Colonic mucosa (tissue), 4 donors: ENCODE measurements at regions not wholly inside any gene's neighbourhood (a gene's known extent, or its start where the extent isn't known, plus 50 kb on each side); places are given as distances from the start of the nearest gene placed in this dataset.

ENCODE experiments used
- DNase-seq: peaks from one replicate; pipeline ENCODE4 v3.0.0-alpha.2; 2020
- H3K27ac ChIP-seq: fragments of 200-600 bp; one replicate; pipeline ENCODE4 v1.8.0; 2021
- H3K27me3 ChIP-seq: fragments of 200-600 bp; one replicate; pipeline ENCODE4 v1.8.0; 2021
- H3K36me3 ChIP-seq: fragments of 200-600 bp; one replicate; pipeline ENCODE4 v1.8.0; 2021
- H3K4me1 ChIP-seq: fragments of 200-600 bp; one replicate; pipeline ENCODE4 v1.8.0; 2021; ENCODE audit warnings: mild to moderate bottlenecking
- H3K4me3 ChIP-seq: fragments of 200-600 bp; one replicate; pipeline ENCODE4 v1.8.0; 2021
- H3K9ac ChIP-seq, 2 donors: one replicate each; pipeline ENCODE4 v1.7.0; 2013; ENCODE audit warnings: control low read depth in 2 of 2, low read depth in 2 of 2, low read length in 2 of 2
- H3K9me3 ChIP-seq: fragments of 200-600 bp; one replicate; pipeline ENCODE4 v1.8.0; 2021
- CTCF ChIP-seq: fragments of 200-600 bp; IDR thresholded peaks from one replicate; pipeline ENCODE4 v1.8.0; 2022; ENCODE audit warnings: antibody characterized with exemption, mild to moderate bottlenecking
- intact Hi-C: fragments of 100-400 bp; cut with DNase I; formaldehyde crosslinking; loops from one replicate; pipeline ENCODE4 v1.14.1; 2022
- donor health status: healthy.
- donor health status: DM: no; HTN: no; CAD: no.
- donor health status: DM: no; HTN: no; CAD: no.

- no peak overlapping the region for H3K9ac ChIP-seq
- H3K4me1 ChIP-seq, result no peaks in the 10 kb centered on the region
- H3K27me3 ChIP-seq, result no peaks in the 10 kb centered on the region
- intact Hi-C loops, result loop anchor here (10.0 kb wide), 1 partner anchor 382 kb away; no protein-coding TSS in a partner anchor
- TF ChIP-seq CTCF, result no peak
- no peak overlapping the region for H3K27ac ChIP-seq
- H3K36me3 ChIP-seq, result no peaks in the 10 kb centered on the region
- no peaks in the 10 kb centered on the region for H3K9me3 ChIP-seq
- no peak overlapping the region for H3K4me3 ChIP-seq
- DNase-seq, result no peak
These were observed 152.3 kb upstream of the OLIG3 start for GRCh38 chr6:137646484-137646883.

DNA sequence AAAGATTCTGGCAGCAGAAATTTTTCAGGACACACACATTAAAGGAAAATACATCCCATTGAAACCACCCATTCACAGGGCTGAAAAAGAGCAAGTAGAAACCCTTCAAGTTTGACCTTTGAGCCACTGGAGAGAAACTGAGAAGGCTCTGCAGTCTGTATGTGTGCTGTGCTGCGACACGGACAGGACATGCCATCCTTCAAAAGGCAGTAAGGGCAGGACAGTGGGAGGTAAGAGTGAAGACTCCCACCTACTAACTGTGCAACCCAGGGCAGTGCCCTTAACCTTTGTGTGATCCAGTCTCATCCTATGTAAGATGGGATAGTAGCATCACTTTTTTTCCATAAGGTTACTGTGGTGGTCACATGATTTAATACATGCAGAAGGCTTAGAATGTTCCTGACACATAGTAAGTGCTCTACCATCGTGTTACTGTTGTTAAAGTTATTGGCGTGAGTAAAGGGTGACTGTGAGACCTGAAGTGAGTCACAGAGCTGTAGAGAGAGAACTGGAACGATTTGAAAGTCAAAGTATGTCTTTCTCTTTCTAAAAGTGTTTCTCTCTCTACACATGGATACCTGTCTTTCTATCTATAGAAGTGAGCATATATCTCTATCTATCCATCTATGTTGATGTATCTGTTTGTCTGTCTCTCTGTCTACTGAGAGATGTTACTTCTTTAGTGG lies 153.7 kb upstream of the OLIG3 start:
- Histone ChIP-seq H3K27me3 (no peaks in the 10 kb centered on the region), H3K36me3 (no peaks in the 10 kb centered on the region), H3K9ac (peak overlapping the region in 1 of 2 donors; percentile 42), H3K4me1 (no peaks in the 10 kb centered on the region), H3K4me3 (no peak overlapping the region), H3K9me3 (no peaks in the 10 kb centered on the region), H3K27ac (peak overlapping the region; percentile 75)
- intact Hi-C loops, result loop anchor here (10.0 kb wide), 1 partner anchor 383 kb away; no protein-coding TSS in a partner anchor
- no peak for DNase-seq
- TF ChIP-seq CTCF, result no peak

GRCh38 chr6:137650720-137651119 lies 156.5 kb upstream of the OLIG3 start:
- peaks cover 7% of the 10 kb centered on the region for H3K9me3 ChIP-seq
- peak overlapping the region; percentile 41 for H3K27ac ChIP-seq
- DNase-seq, result no peak
- no peaks in the 10 kb centered on the region for H3K4me1 ChIP-seq
- no peaks in the 10 kb centered on the region for H3K36me3 ChIP-seq
- no peak for TF ChIP-seq CTCF
- peak overlapping the region in 1 of 2 donors; percentile 16 for H3K9ac ChIP-seq
- H3K27me3 ChIP-seq, result no peaks in the 10 kb centered on the region
- no peak overlapping the region for H3K4me3 ChIP-seq
- intact Hi-C loops, result no loop called here

DNA sequence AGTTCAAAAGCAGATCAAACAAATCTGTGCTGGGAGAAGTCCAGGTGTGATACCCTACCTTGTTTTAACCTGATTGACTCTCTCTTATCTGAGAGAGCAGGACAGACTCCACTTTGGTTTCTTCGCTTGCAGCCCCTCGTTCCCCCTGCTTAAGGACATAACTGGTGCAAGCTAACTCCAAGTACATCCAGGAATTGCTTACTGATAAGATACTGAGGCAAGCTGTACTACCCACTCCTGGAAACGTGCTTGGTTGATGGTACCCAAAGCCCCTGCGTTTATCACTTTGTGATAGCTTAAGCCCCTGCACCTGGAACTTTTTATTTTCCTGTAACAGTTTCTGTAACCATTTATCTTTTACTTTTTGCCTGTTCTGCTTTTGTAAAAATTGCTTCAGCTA lies 157.0 kb upstream of the OLIG3 start:
- DNase-seq, result no peak
- TF ChIP-seq CTCF, result no peak
- Histone ChIP-seq H3K27me3 (no peaks in the 10 kb centered on the region), H3K27ac (peak overlapping the region; percentile 41), H3K36me3 (no peaks in the 10 kb centered on the region), H3K4me3 (no peak overlapping the region), H3K4me1 (no peaks in the 10 kb centered on the region), H3K9ac (peak overlapping the region; percentile 16 to 28), H3K9me3 (peaks cover 7% of the 10 kb centered on the region)
- intact Hi-C loops, result no loop called here

DNA sequence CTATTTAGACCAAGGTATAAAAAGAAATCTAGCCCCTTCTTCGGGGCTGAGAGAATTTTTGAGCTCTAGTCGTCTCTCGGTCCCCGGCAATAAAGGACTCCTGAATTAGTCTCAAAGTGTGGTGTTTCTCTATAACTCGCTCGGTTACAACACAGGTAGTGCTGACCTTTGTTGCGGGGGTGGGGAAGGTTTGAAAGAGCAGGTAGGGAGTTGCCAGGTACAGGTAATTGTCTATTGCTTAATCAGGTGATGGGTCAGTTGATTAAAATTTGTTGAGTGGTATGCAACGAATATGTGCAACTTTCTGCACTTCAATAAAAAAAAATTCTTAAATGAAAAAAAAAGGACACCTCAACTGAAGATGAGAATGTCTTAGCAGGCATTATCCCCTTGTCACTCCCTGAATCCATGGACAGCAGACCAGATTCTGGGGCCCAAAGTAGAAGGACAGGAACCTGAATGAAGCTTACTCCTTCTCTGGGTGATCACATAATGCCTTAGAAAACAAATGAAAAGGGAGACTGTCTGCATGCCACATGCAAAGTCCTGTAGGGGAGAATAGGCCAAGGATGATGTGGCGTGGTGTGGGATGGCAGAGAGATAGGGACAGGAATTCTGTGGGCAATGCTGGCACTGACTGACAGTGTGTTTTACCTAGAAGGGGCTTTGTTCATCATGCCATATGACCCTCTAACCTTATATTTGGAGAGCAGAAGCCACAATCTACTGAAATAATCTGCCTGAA lies 157.6 kb upstream of the OLIG3 start:
- H3K4me3 ChIP-seq, result no peak overlapping the region
- intact Hi-C loops, result no loop called here
- H3K4me1 ChIP-seq, result no peaks in the 10 kb centered on the region
- H3K9me3 ChIP-seq, result peaks cover 7% of the 10 kb centered on the region
- no peaks in the 10 kb centered on the region for H3K36me3 ChIP-seq
- DNase-seq, result peak; percentile 87
- H3K27ac ChIP-seq, result peak overlapping the region; percentile 41
- TF ChIP-seq CTCF, result no peak
- no peaks in the 10 kb centered on the region for H3K27me3 ChIP-seq
- peak overlapping the region in 1 of 2 donors; percentile 16 for H3K9ac ChIP-seq
